ENCODE measurements at regions not wholly inside any gene's neighbourhood (a gene's known extent, or its start where the extent isn't known, plus 50 kb on each side); places are given as distances from the start of the nearest gene placed in this dataset.

DNA sequence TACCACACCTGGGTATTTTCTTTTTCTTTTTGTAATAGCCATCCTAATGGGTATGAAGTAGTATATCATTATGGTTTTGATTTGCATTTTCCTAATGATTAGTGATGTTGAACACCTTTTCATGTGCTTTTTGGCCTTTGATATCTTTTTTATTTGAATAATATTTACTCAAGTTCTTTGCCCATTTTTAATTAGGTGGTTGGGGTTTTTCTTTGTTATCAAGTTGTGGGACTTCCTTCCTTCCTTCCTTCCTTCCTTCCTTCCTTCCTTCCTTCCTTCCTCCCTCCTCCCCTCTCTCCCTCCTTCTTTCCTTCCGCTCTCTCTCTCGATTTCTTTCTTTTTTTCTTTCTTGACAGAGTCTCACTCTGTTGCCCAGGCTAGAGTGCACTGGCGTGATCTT lies 75.0 kb upstream of the PDGFD start:
- no peak for DNase-seq (ENCODE audit: low spot score)

- no peak for DNase-seq (ENCODE audit: low spot score)
Measured at GRCh38 chr11:104225047-104225446, 61.1 kb upstream of the PDGFD start.

- DNase-seq (ENCODE audit: low spot score): no peak
Measured at GRCh38 chr11:104222464-104222863, 58.5 kb upstream of the PDGFD start.

GRCh38 chr11:104221455-104221854 lies 57.5 kb upstream of the PDGFD start:
- DNase-seq (ENCODE audit: low spot score): no peak

DNA sequence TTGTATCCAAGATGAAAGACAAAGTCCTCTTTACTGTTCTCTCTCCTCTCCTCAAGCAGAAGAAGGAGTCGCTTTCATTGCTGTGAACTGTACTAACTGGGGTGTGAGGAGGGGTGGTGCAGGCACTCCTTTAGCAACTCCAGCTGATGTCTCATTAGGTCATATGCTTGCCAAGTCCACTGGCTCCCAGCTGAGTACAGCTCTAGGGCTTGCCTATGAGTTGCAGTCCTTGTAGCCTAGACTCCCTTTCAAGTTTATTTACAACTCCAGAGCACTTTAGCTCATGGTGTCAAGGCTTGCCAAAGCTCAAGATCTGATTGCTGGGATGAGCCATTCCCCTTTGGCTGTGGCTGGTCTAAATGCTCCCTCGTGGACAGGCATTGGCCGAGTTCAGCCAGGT lies 55.1 kb upstream of the PDGFD start:
- DNase-seq (ENCODE audit: low spot score): no peak

- no peak for DNase-seq (ENCODE audit: low spot score)
Measured at GRCh38 chr11:104214517-104214916, 50.6 kb upstream of the PDGFD start.
